DMS114 treated with DMSO at 0.1 percent for 48 hours (cell line): ENCODE measurements at regions not wholly inside any gene's neighbourhood (a gene's known extent, or its start where the extent isn't known, plus 50 kb on each side); places are given as distances from the start of the nearest gene placed in this dataset.
"Not testable (repeated sequence)": the region's sequence is repeated elsewhere in the genome, so short reads cannot be mapped to it uniquely, and the experiment has no call there.

Experiments
- DNase-seq: peaks from one replicate; lab custom pipeline; 2025; ENCODE audit not compliant: unreplicated experiment; lab: John Stamatoyannopoulos, UW

DNA sequence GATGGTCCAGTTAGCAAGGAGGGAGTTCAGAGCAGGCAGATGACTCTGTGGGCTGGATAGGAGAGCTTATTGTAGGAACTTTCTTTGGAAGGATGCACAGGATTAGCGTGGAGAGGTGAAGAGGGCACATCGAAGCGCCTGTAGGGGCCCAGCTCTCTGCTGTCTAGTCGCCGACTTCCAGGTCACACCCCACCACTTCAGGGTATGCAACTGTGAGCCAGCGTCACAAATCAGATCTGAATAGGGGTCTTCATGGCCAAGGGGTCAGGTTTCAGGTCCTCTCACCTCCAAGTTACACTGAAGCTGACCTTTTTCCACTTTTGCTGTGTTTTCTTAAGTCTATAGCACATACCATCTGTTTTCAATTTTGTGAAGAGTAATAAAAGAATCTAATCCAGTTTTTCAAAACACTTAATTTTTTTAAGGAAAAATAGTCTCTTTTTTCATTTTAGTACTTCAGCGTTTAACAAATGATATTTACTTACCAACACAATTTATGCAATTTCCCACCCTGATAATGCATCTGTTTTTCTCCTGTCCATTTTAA, 364.2 kb upstream of the CLINT1 start:
- no peak for DNase-seq

GRCh38 chr5:158212917-158213316, 354.0 kb upstream of the CLINT1 start:
- DNase-seq = no peak

DNA sequence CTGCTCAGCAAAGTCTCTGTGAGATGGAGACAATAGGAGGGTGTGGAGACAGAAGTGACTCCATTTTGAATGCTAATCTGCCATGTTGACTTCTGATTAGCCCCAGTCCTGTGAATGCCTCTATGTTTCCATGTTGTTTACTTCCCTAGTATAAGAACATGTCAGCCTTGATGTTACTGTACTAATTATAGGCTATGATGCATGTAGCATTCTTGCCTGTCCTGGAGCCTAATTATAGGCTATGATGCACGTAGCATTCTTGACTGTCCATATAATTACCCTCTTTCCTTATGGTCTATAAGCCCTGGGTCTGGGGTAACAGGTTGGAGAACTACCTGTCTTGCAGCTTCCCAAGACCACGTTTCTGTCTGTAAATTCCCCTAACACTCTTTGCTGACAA, 353.3 kb upstream of the CLINT1 start:
- DNase-seq = no peak

GRCh38 chr5:158209219-158209908, 350.4 kb upstream of the CLINT1 start:
- DNase-seq = no peak

DNA sequence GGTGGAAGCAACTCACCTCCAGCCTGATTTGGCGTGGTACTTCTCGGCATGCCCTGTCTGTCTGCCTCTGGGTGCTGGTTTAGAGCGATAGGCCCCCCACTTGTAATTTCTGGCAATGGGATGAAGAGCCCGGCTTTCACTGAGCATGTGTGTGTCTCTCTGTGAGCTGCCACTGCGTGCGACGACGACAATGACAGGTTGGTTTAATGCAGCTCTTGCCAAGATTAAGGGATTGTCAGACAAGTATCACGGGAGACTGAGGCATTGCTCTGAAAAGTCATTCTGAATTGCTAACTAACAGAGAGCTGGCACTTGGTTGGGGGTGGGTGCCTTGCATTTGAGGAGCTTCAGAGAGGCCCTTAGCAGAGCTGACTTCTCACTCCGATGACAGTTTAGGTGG, 348.8 kb upstream of the CLINT1 start:
- no peak for DNase-seq

DNA sequence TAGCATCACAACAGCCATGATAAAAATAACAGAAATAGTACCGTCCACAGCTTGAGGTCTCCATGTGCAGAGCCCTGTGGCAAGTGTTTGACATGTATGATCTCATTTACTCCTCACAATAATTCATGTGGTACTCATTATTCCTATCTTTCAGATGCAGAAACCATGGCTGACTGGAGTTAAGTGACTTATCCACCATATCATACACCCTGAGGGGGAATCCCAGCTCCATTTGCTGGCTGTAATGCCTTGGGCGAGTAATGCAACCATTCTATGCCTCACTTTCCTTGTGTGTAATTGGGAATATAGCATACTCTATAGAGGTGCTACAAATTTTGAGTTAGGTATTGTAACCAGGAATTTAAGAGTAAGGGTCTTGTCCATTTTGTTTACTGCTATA, 347.0 kb upstream of the CLINT1 start:
- DNase-seq = no peak

DNA sequence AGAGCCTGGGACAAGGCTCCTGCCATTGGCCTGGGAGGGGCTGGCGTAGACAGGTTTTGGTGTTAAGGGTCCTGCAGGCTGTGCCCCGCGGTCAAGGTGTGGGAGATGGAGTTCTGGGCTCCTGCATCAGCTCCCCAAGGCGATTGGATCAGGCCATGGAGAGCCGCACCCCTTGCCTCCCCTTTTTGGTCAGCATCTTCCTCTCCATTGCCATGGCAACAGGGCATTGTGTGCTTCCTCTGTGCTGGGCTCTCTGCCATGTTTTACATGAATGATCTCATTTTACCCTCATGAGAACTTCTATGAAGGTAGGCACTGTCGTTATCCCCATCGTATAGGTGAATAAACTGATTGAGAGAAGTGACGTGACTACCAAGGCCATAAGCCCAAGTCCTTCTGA, 344.3 kb upstream of the CLINT1 start:
- no peak for DNase-seq

- no peak for DNase-seq
Measured at GRCh38 chr5:158202801-158203200, 343.9 kb upstream of the CLINT1 start.

DNA sequence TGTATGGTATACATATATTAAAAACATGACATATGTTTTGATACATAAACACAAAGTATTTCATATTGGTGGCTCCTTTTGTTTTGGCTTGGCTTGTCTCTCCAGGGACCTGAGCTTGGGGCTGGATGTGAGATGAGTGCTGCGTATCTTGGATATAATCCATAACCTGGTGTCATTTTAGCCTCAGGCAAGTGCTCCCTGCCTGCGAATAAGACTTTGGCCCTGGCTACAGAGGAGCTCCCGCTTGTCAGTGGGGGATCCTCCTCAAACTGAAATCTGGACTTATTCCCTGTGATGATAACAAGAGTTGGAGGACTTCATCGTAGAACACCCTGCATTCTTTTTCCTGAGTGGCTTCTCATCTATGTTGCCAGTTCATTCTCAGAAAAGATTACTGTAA, 341.7 kb upstream of the CLINT1 start:
- no peak for DNase-seq

- DNase-seq = no peak
Measured at GRCh38 chr5:158198636-158199035, 339.7 kb upstream of the CLINT1 start.

- DNase-seq = no peak
Measured at GRCh38 chr5:158195416-158196210, 336.7 kb upstream of the CLINT1 start.

GRCh38 chr5:158194561-158194976, 335.6 kb upstream of the CLINT1 start:
- DNase-seq = no peak

DNA sequence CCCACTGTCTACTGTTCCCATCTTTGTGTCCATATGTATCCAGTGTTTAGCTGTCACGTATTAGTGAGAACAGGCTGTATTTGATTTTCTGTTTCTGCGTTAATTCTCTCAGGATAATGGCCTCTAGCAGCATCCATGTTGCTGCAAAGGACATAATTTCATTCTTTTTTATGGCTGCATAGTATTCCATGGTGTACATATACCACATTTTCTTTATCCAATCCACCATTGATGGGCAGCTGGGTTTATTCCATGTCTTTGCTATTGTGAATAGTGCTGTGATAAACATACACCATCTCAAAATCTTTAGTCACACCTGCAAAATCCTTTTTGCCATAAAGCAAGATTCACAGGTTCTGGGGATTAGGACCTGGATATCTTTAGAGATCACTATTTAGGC, 334.4 kb upstream of the CLINT1 start:
- DNase-seq = not testable (repeated sequence)

DNA sequence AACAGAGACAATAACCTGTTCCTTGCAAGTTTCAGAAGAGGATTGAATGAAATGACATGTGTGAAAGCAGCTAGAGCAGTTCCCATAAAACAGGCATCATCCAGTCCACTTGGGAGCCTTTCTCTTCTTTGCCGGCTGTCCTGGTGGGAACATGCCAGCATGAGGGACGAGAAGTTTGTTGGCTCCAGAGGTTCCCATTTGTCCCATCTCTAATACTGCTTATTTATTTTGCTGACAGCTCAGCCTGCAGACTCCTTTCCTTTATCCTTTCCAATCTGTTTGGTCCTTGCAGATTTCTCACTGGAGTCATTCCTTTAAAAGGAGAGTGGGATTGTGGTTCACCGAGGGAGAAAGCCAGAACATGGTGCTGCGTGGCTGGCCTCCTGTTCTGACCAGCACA, 321.5 kb upstream of the CLINT1 start:
- no peak for DNase-seq

GRCh38 chr5:158179271-158179670, 320.3 kb upstream of the CLINT1 start:
- no peak for DNase-seq

DNA sequence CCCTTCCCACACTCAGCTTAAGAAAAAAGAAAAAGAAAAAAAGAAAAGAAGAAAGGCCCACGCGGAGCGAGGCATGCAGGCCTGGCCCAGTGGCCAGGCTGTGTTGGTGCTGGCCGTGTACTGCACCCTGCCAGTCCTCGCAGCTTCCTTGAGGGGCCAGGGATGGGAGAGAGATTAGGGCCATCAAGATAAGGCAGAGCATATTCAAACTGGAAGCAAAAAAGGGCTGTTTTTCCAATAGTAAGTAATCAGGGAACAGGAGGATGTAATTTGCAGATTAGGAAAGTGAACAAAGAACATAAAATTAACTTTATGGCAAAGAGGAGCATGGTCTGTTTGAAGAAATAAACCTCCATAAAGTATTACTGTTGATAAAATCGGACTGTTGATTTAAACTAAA, 319.6 kb upstream of the CLINT1 start:
- no peak for DNase-seq

GRCh38 chr5:158177146-158177545, 318.2 kb upstream of the CLINT1 start:
- DNase-seq = no peak

GRCh38 chr5:158175934-158176481, 317.1 kb upstream of the CLINT1 start:
- DNase-seq = no peak

DNA sequence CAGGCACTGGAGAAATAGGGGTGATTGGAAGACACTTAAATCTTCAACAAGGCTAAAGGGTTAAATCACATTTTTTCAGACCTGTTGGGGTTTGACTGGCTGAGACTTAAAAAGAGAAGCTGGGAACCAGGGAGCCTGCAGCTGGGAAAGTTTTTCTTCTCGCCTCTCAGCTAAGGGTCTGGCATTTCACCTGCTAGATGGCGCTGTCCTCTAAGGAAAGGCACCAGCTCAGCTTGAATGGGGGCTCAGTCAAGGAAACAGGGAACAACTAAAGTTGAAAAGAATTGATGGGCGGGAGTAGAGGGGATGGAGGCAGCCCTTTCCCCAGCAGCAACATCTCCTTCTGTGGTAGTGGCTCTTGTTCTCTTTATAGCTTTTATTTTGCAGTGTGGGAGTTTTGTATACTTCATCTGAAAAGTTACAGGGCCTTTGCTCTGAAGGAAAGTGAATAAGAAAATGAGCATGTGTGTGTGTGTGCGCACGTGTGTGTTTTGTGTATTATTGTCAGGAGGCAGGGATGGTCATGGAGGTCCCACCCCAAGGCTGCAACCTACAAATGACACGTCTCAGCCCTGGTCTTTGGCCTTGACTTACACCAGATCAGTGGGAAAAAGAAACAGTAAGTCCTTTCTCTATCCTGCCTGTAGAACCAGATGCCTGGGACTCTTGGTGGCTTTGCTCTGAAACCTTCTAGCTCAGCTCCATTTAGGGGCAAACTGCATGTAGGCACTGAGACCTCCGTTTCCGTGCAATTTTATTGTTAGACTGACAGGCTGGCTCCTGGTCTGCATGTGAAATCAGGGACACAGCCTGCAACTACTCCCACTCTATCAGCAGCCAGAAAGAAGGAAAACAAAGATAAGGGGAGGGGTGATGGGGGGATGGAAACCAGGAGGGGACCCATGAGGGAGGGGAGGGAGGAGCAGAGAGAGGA, 316.2 kb upstream of the CLINT1 start:
- peak; percentile 48 for DNase-seq

DNA sequence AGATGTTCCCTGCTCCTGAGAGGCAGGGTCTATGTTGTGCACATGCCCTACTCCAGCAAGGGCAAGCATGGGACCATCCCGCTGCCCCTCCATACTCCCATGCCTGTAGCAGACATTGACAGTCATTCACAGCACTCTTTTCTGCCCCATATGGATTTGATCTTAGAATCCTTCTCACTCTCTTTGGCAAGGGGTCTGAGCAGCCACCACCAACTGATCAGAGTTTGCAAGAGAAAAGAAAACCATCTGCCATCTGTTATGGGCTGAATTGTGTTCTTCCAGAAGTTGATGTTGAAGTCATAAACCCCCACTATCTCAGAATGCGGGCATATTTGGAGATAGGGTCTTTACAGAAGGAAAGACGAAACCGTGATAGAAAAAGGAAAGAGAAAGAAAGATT, 315.1 kb upstream of the CLINT1 start:
- DNase-seq = no peak

- no peak for DNase-seq
Measured at GRCh38 chr5:158172005-158172404, 313.1 kb upstream of the CLINT1 start.
